ENCODE measurements at regions not wholly inside any gene's neighbourhood (a gene's known extent, or its start where the extent isn't known, plus 50 kb on each side); places are given as distances from the start of the nearest gene placed in this dataset.

DNA sequence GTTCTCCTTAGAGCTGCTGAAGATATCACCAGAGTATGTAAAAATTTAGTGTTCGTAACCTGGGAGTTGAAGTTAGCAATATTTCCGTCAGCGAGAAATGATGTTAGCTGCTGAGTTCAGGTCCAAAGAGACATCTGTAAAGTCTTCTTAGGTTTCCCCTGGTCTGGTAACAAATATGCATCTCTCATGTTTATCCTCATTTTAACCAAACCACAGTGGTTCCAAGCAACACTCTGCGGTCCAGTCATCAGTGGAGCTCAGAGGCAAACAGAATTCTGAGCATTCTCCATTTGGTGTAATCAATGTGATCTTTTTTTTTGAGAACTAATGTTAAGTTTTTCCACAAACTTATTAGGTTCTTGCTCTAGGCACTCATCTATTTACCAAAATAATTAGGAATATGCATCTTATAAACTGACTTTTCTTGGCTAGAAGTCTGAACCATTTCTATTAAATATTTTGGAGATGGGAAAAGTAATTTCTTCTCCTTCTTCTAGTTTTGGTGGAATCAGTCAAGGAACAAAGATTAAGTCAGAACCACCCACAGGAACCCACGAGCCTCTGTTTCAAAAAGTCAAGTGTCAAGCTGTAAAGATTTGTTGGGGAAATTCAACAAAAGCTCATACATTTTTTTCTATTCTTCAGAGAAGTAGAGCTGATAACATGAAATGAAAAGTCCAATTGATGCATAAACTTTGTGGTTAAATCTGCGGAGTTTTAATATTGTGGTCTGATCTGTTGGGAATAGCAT, 64.7 kb downstream of the IFNG start:
- Histone ChIP-seq H3K27ac (ENCODE audit: extremely low read depth, low read depth, low read length) (no peak overlapping the region), H3K4me3 (ENCODE audit: low read depth, low read length) (no peak overlapping the region), H3K36me3 (ENCODE audit: control insufficient read depth in 2 of 2, insufficient read depth in 1 of 2, low read length in 2 of 2) (no peaks in the 10 kb centered on the region), H3K9me3 (ENCODE audit: control insufficient read depth, insufficient read depth, low read depth, low read length) (no peaks in the 10 kb centered on the region), H3K4me1 (ENCODE audit: control insufficient read depth, insufficient read depth, low read length) (peaks cover 4% of the 10 kb centered on the region; the same call in 1 of the 2 replicates)
- POLR2A ChIA-PET: no interaction called here
- TF ChIP-seq SCRT1 (tag by site-specific recombination; IDR thresholded peaks at IDR 0.05; ENCODE audit: borderline replicate concordance) (no peak), CTCF (tag by site-specific recombination; IDR thresholded peaks at IDR 0.05) (no peak), ZNF791 (tag by site-specific recombination; IDR thresholded peaks at IDR 0.05) (no peak), ZSCAN16 (tag by site-specific recombination; IDR thresholded peaks at IDR 0.05) (no peak), YY1 (tag by site-specific recombination; IDR thresholded peaks at IDR 0.05) (no peak), ZBTB1 (tag by site-specific recombination; IDR thresholded peaks at IDR 0.05) (no peak), ZNF202 (tag by site-specific recombination; IDR thresholded peaks at IDR 0.05; ENCODE audit: borderline replicate concordance) (no peak), ZNF157 (tag by site-specific recombination; IDR thresholded peaks at IDR 0.05) (no peak), PRDM6 (tag by site-specific recombination; IDR thresholded peaks at IDR 0.05) (no peak), KLF1 (tag by site-specific recombination; IDR thresholded peaks at IDR 0.05) (no peak), ZNF596 (tag by site-specific recombination; IDR thresholded peaks at IDR 0.05) (no peak), ZNF585B (tag by site-specific recombination; IDR thresholded peaks at IDR 0.05) (no peak), ZBTB26 (tag by site-specific recombination; optimal IDR thresholded peaks at IDR 0.05) (no peak), ZNF19 (tag by site-specific recombination; IDR thresholded peaks at IDR 0.05; ENCODE audit: low read depth) (no peak), ZNF394 (tag by site-specific recombination; IDR thresholded peaks at IDR 0.05; ENCODE audit: borderline replicate concordance) (no peak), ZNF621 (tag by site-specific recombination; IDR thresholded peaks at IDR 0.05) (no peak)
- TF ChIP-seq, protein P1, sequence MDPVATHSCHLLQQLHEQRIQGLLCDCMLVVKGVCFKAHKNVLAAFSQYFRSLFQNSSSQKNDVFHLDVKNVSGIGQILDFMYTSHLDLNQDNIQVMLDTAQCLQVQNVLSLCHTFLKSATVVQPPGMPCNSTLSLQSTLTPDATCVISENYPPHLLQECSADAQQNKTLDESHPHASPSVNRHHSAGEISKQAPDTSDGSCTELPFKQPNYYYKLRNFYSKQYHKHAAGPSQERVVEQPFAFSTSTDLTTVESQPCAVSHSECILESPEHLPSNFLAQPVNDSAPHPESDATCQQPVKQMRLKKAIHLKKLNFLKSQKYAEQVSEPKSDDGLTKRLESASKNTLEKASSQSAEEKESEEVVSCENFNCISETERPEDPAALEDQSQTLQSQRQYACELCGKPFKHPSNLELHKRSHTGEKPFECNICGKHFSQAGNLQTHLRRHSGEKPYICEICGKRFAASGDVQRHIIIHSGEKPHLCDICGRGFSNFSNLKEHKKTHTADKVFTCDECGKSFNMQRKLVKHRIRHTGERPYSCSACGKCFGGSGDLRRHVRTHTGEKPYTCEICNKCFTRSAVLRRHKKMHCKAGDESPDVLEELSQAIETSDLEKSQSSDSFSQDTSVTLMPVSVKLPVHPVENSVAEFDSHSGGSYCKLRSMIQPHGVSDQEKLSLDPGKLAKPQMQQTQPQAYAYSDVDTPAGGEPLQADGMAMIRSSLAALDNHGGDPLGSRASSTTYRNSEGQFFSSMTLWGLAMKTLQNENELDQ (tag by site-specific recombination; IDR thresholded peaks at IDR 0.05; ENCODE audit: low read depth): no peak
- CTCF ChIA-PET: interaction anchor here (0.5 to 2.0 kb wide), 2 partner anchors 19 to 322 kb away, joined by 3 to 4 read pairs; no protein-coding TSS in a partner anchor

- CTCF ChIA-PET: interaction anchor here (0.8 kb wide), 1 partner anchor 26 kb away, joined by 3 read pairs; no protein-coding TSS in a partner anchor
- Histone ChIP-seq H3K4me3 (ENCODE audit: low read depth, low read length) (no peak overlapping the region), H3K9me3 (ENCODE audit: control insufficient read depth, insufficient read depth, low read depth, low read length) (no peaks in the 10 kb centered on the region), H3K4me1 (ENCODE audit: control insufficient read depth, insufficient read depth, low read length) (peaks cover 4% of the 10 kb centered on the region; the same call in 1 of the 2 replicates), H3K27ac (ENCODE audit: extremely low read depth, low read depth, low read length) (no peak overlapping the region), H3K36me3 (ENCODE audit: control insufficient read depth in 2 of 2, insufficient read depth in 1 of 2, low read length in 2 of 2) (no peaks in the 10 kb centered on the region)
- TF ChIP-seq ZNF2 (tag by site-specific recombination; IDR thresholded peaks at IDR 0.05): no peak
- no peak for TF ChIP-seq MYNN (tag by site-specific recombination; IDR thresholded peaks at IDR 0.05; ENCODE audit: borderline replicate concordance)
- POLR2A ChIA-PET: no interaction called here
Measured at GRCh38 chr12:68094195-68094594, 65.3 kb downstream of the IFNG start.

Measured in HEK293 (cell line).